DOHH2 (cell line): ENCODE measurements at regions not wholly inside any gene's neighbourhood (a gene's known extent, or its start where the extent isn't known, plus 50 kb on each side); places are given as distances from the start of the nearest gene placed in this dataset.

Source experiments
- H3F3A ChIP-seq: fragments of 200-600 bp; sonication (generic), shearing (Covaris generic); 2 replicates; pipeline ENCODE4 v1.6.0; 2016; ENCODE audit warnings: antibody characterized with exemption, mild to moderate bottlenecking; ENCODE audit not compliant: control insufficient read depth, insufficient read depth
- H3K27ac ChIP-seq: fragments of 200-600 bp; sonication (generic); 2 replicates; pipeline ENCODE4 v1.5.1; 2014; ENCODE audit warnings: low read depth, mild to moderate bottlenecking, low read length, moderate library complexity
- H3K27me3 ChIP-seq: fragments of 200-600 bp; sonication (generic); 2 replicates; pipeline ENCODE4 v1.6.1; 2014; ENCODE audit warnings: mild to moderate bottlenecking, low read length, mixed read lengths; ENCODE audit not compliant: control insufficient read depth
- H3K36me3 ChIP-seq: fragments of 200-600 bp; sonication (generic); 2 replicates; pipeline ENCODE4 v1.6.1; 2014; ENCODE audit warnings: mild to moderate bottlenecking, low read length, moderate library complexity, mixed read lengths; ENCODE audit not compliant: control insufficient read depth
- H3K4me1 ChIP-seq: fragments of 200-600 bp; sonication (generic); 2 replicates; pipeline ENCODE4 v1.6.1; 2014; ENCODE audit warnings: mild to moderate bottlenecking, low read length, mixed read lengths; ENCODE audit not compliant: control insufficient read depth
- H3K4me2 ChIP-seq: fragments of 200-600 bp; sonication (generic); 2 replicates; pipeline ENCODE4 v1.6.0; 2014; ENCODE audit warnings: mild to moderate bottlenecking, low read length, moderate library complexity
- H3K4me3 ChIP-seq: fragments of 200-600 bp; sonication (generic); 2 replicates; pipeline ENCODE4 v1.5.1; 2014; ENCODE audit warnings: mild to moderate bottlenecking, low read length, mixed read lengths
- H3K79me2 ChIP-seq: fragments of 200-600 bp; sonication (generic); 2 replicates; pipeline ENCODE4 v1.6.1; 2014; ENCODE audit warnings: mild to moderate bottlenecking, low read length, mixed read lengths; ENCODE audit not compliant: control insufficient read depth
- H3K9me2 ChIP-seq: fragments of 200-600 bp; sonication (generic); replicated peaks from 2 replicates; pipeline ENCODE4 v1.6.1; 2014; ENCODE audit warnings: mild to moderate bottlenecking, low read length, mixed read lengths; ENCODE audit not compliant: control insufficient read depth
- H3K9me3 ChIP-seq: fragments of 200-600 bp; sonication (generic); 2 replicates; pipeline ENCODE4 v1.6.1; 2014; ENCODE audit warnings: antibody characterized with exemption, low read length, mixed read lengths; ENCODE audit not compliant: control insufficient read depth, insufficient read depth
- H4K20me1 ChIP-seq: fragments of 200-600 bp; sonication (generic); 2 replicates; pipeline ENCODE4 v1.6.0; 2014; ENCODE audit warnings: low read depth, mild to moderate bottlenecking, antibody characterized with exemption, low read length, moderate library complexity; ENCODE audit not compliant: control insufficient read depth, insufficient read depth
- EZH2phosphoT487 ChIP-seq: fragments of 200-600 bp; sonication (generic); IDR thresholded peaks from 2 replicates; pipeline ENCODE4 v1.6.1; 2017; ENCODE audit warnings: borderline replicate concordance, mild to moderate bottlenecking, antibody characterized with exemption, low read length, moderate library complexity, mixed read lengths
- TF ChIP-seq, protein P1 (sequence below): fragments of 200-600 bp; sonication (generic); IDR thresholded peaks from one replicate; pipeline ENCODE4 v1.5.1; 2014; ENCODE audit warnings: antibody characterized with exemption, mild to moderate bottlenecking, low read depth, low read length; ENCODE audit not compliant: poor library complexity, severe bottlenecking

- no peaks in the 10 kb centered on the region for H3K9me3 ChIP-seq
- TF ChIP-seq, protein P1, sequence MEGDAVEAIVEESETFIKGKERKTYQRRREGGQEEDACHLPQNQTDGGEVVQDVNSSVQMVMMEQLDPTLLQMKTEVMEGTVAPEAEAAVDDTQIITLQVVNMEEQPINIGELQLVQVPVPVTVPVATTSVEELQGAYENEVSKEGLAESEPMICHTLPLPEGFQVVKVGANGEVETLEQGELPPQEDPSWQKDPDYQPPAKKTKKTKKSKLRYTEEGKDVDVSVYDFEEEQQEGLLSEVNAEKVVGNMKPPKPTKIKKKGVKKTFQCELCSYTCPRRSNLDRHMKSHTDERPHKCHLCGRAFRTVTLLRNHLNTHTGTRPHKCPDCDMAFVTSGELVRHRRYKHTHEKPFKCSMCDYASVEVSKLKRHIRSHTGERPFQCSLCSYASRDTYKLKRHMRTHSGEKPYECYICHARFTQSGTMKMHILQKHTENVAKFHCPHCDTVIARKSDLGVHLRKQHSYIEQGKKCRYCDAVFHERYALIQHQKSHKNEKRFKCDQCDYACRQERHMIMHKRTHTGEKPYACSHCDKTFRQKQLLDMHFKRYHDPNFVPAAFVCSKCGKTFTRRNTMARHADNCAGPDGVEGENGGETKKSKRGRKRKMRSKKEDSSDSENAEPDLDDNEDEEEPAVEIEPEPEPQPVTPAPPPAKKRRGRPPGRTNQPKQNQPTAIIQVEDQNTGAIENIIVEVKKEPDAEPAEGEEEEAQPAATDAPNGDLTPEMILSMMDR: no peak
- TF ChIP-seq EZH2phosphoT487: no peak
- no peaks in the 10 kb centered on the region; the same call in 1 of the 2 replicates for H3K27me3 ChIP-seq
- H3K36me3 ChIP-seq: no peaks in the 10 kb centered on the region
- no peak overlapping the region for H3K4me3 ChIP-seq
- peaks cover 15% of the 10 kb centered on the region for H3K4me1 ChIP-seq
- H3K4me2 ChIP-seq: no peak overlapping the region
- H4K20me1 ChIP-seq: no peaks in the 10 kb centered on the region
- H3K79me2 ChIP-seq: no peaks in the 10 kb centered on the region
- H3K27ac ChIP-seq: no peak overlapping the region
- no peaks in the 10 kb centered on the region for H3K9me2 ChIP-seq
- H3F3A ChIP-seq: no peaks in the 10 kb centered on the region
Observed at GRCh38 chr5:171635028-171635427, 150.6 kb upstream of the SMIM23 start.

- H3K4me1 ChIP-seq: peaks cover 15% of the 10 kb centered on the region
- H3K36me3 ChIP-seq: no peaks in the 10 kb centered on the region
- no peaks in the 10 kb centered on the region for H3K9me3 ChIP-seq
- no peak overlapping the region for H3K4me2 ChIP-seq
- H3K27me3 ChIP-seq: peaks cover 4% of the 10 kb centered on the region; the same call in 1 of the 2 replicates
- TF ChIP-seq EZH2phosphoT487: no peak
- TF ChIP-seq, protein P1: no peak
- no peaks in the 10 kb centered on the region for H3K79me2 ChIP-seq
- H3K9me2 ChIP-seq: no peaks in the 10 kb centered on the region
- H3F3A ChIP-seq: no peaks in the 10 kb centered on the region
- H4K20me1 ChIP-seq: no peaks in the 10 kb centered on the region
- H3K27ac ChIP-seq: no peak overlapping the region
- H3K4me3 ChIP-seq: no peak overlapping the region
Observed at GRCh38 chr5:171635561-171636245, 149.9 kb upstream of the SMIM23 start.

DNA sequence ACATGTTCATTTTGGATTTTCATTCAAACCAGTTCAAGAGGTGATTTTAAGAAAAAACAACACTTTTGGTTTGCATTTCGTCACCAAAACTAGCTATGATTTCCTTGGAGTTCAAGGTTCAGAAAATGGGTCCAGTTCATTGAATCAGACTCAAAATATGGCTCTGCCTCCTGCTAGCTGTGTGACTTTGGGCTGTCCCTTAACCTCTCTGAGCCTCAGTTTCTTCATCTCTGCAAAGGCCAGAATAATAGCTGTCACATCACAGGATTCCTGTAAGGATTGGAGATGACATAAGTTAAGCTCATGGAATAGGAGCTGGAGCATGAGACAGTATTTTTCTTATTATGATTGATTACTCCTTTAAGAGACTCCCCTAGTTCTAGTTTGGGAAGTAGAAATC lies 147.8 kb upstream of the SMIM23 start:
- Histone ChIP-seq H3K36me3 (no peaks in the 10 kb centered on the region), H3K27me3 (peaks cover 9% of the 10 kb centered on the region; the same call in 1 of the 2 replicates), H3K79me2 (no peaks in the 10 kb centered on the region), H3K4me3 (no peak overlapping the region), H3K9me2 (no peaks in the 10 kb centered on the region), H3K4me1 (peaks cover 15% of the 10 kb centered on the region), H3K27ac (no peak overlapping the region), H3K4me2 (no peak overlapping the region), H4K20me1 (no peaks in the 10 kb centered on the region), H3F3A (no peaks in the 10 kb centered on the region), H3K9me3 (no peaks in the 10 kb centered on the region)
- no peak for TF ChIP-seq EZH2phosphoT487
- TF ChIP-seq, protein P1: no peak
